ENCODE measurements at regions not wholly inside any gene's neighbourhood (a gene's known extent, or its start where the extent isn't known, plus 50 kb on each side); places are given as distances from the start of the nearest gene placed in this dataset.

- DNase-seq (ENCODE audit: low read depth in 2 of 2), result no peak
Measured at GRCh38 chr10:10193848-10194247, 823.8 kb upstream of the CELF2 start.

GRCh38 chr10:10196701-10197100 lies 821.0 kb upstream of the CELF2 start:
- no peak for TF ChIP-seq CTCF (IDR thresholded peaks at IDR 0.05; ENCODE audit: low read depth, low read length)
- H3K4me3 ChIP-seq (replicated peaks in 1 of 2; ENCODE audit: low read depth in 2 of 2, low read length in 2 of 2), result no peak overlapping the region
- no peak for DNase-seq (ENCODE audit: low read depth in 2 of 2)

More at GRCh38 chr10:10193848-10194247, 823.8 kb upstream of the CELF2 start:
- H3K4me3 ChIP-seq (replicated peaks in 1 of 2; ENCODE audit: low read depth in 2 of 2, low read length in 2 of 2), result no peak overlapping the region
- no peak for TF ChIP-seq CTCF (IDR thresholded peaks at IDR 0.05; ENCODE audit: low read depth, low read length)

GRCh38 chr10:10197423-10197822 lies 820.2 kb upstream of the CELF2 start:
- no peak overlapping the region for H3K4me3 ChIP-seq (replicated peaks in 1 of 2; ENCODE audit: low read depth in 2 of 2, low read length in 2 of 2)
- DNase-seq (ENCODE audit: low read depth in 2 of 2), result no peak
- TF ChIP-seq CTCF (IDR thresholded peaks at IDR 0.05; ENCODE audit: low read depth, low read length), result no peak

- no peak overlapping the region for H3K4me3 ChIP-seq (replicated peaks in 1 of 2; ENCODE audit: low read depth in 2 of 2, low read length in 2 of 2)
- no peak for DNase-seq (ENCODE audit: low read depth in 2 of 2)
- no peak for TF ChIP-seq CTCF (IDR thresholded peaks at IDR 0.05; ENCODE audit: low read depth, low read length)
Measured at GRCh38 chr10:10198363-10198762, 819.3 kb upstream of the CELF2 start.

GRCh38 chr10:10204415-10204814 lies 813.3 kb upstream of the CELF2 start:
- no peak overlapping the region for H3K4me3 ChIP-seq (replicated peaks in 1 of 2; ENCODE audit: low read depth in 2 of 2, low read length in 2 of 2)
- DNase-seq (ENCODE audit: low read depth in 2 of 2), result no peak
- no peak for TF ChIP-seq CTCF (IDR thresholded peaks at IDR 0.05; ENCODE audit: low read depth, low read length)

- no peak overlapping the region for H3K4me3 ChIP-seq (replicated peaks in 1 of 2; ENCODE audit: low read depth in 2 of 2, low read length in 2 of 2)
- TF ChIP-seq CTCF (IDR thresholded peaks at IDR 0.05; ENCODE audit: low read depth, low read length), result no peak
- DNase-seq (ENCODE audit: low read depth in 2 of 2), result no peak
Measured at GRCh38 chr10:10205906-10206305, 811.8 kb upstream of the CELF2 start.

GRCh38 chr10:10207538-10207937 lies 810.1 kb upstream of the CELF2 start:
- H3K4me3 ChIP-seq (replicated peaks in 1 of 2; ENCODE audit: low read depth in 2 of 2, low read length in 2 of 2), result no peak overlapping the region
- no peak for TF ChIP-seq CTCF (IDR thresholded peaks at IDR 0.05; ENCODE audit: low read depth, low read length)
- DNase-seq (ENCODE audit: low read depth in 2 of 2), result no peak
